ENCODE measurements at regions not wholly inside any gene's neighbourhood (a gene's known extent, or its start where the extent isn't known, plus 50 kb on each side); places are given as distances from the start of the nearest gene placed in this dataset.
A peak's percentile ranks its signal among the peaks of the same experiment; 100 is the strongest.
"Not testable (repeated sequence)": the region's sequence is repeated elsewhere in the genome, so short reads cannot be mapped to it uniquely, and the experiment has no call there.

DNA sequence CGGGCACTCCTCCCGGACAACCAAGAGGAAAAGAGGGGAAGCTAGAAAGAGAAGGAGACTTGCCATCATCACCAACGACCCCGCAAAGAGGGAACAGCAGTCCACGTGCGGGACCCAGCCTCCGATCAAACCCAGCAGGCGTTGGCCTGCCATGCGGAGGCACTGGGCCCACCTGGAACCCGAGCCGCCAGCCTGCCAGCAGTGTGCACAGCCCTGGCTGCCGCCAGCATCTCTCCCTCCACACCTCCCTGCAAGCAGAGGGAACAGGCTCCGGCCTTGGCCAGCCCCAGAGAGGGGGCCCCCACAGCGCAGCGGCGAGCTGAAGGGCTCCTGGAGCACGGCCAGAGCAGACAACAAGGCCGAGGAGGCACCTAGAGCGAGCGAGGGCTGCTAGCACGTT lies 1244.7 kb upstream of the B3GALT2 start:
- DNase-seq: no peak

GRCh38 chr1:194420706-194421105 lies 1234.3 kb upstream of the B3GALT2 start:
- DNase-seq: no peak

- no peak for DNase-seq
These were observed 1233.3 kb upstream of the B3GALT2 start for GRCh38 chr1:194419721-194420120.

- DNase-seq: peak; percentile 46 to 47
These were observed 1224.3 kb upstream of the B3GALT2 start for GRCh38 chr1:194410756-194411155.

GRCh38 chr1:194407238-194407637 lies 1220.8 kb upstream of the B3GALT2 start:
- DNase-seq: not testable (repeated sequence)

GRCh38 chr1:194394676-194395075 lies 1208.3 kb upstream of the B3GALT2 start:
- DNase-seq: no peak

GRCh38 chr1:194387531-194387930 lies 1201.1 kb upstream of the B3GALT2 start:
- DNase-seq: no peak

- DNase-seq: no peak
These were observed 1192.1 kb upstream of the B3GALT2 start for GRCh38 chr1:194378517-194378916.

DNA sequence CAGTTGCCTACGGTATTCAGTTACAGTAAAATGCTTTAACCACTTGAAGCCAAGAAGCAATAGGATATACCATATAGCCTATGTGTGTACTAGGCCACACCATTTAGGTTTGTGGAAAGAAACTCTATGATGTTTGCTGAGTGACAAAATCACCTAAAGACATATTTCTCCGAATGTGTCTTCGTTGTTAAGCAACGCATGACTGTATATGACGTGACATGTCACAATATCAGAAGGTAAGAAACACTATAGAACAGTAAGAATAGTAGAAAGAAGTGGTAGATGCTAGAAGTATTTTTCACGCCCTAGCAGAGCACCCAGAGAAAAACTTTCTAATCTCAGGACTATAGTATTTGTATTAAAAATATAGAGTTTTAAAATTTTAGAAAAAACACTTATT lies 1188.2 kb upstream of the B3GALT2 start:
- DNase-seq: no peak

DNA sequence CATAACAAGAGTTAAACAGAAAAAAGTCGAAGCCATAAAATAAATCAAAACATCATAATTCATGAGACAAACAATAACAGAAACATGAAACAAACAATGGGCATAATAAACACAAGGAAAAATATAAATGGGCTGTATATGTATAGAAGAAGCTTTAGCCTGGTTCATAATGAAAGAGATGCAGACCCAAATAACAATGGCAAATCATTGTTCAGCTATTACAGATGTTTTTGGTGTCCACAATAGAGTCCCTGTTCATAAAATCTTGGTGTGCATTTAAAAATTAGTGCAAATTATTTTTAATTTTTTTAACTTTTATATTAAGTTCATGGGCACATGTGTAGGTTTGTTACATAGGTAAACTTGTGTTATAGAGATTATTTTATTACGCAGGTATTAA lies 1185.9 kb upstream of the B3GALT2 start:
- DNase-seq: no peak

DNA sequence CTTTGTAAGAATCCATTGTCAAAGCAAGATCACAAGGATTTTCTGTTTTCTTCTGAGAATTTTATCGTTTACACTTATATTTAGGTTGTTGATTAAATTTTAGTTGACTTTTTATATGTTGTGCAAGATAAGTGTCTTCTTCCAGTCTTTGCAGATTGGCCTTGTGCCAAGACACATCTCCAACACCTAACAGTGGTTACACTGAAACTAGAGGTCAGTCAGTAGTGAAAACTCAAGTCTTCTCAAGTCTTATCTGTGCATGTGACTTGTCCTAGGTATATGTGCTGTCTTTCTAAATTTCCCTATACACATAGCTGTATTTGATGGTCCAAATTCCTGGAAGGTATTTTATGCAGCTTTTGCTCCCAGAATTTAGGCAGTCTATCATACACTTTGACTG lies 1183.2 kb upstream of the B3GALT2 start:
- no peak for DNase-seq

DNA sequence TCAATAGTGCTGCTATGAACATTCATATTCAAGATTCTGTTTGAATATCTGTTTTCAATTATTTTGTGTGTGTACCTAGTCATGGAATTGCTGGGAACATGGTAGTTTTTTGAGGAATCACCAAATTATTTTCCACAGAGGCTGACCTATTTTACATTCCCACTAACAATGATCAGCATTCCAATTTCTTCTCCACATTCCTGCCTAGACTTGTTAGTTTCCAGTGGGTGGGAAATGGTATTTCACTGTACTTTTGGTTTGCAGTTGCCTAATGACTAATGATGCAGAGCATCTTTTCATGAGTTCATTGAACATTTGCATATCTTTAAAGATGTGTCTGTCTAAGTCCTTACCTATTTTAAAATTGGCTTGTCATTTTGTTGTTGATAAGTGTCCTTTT lies 1182.6 kb upstream of the B3GALT2 start:
- no peak for DNase-seq

DNA sequence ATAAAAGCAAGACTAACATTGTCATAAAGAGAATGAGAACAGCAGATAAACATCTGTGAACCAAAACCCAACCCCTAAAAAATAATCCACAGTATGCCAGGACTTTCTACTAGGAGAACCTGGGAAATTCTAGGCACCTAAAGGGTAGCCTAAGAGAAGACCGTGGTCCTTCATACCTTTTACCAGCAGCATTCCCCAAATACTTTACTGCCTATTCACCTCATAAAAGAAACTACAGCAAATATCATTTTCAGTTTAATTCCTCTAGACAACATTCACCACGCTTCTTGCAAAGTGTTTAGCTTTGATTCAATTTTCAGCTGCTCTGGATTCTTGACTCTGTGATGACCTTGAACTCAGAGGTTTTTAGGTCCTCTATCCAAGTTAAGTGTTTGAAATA lies 1180.7 kb upstream of the B3GALT2 start:
- no peak for DNase-seq

DNA sequence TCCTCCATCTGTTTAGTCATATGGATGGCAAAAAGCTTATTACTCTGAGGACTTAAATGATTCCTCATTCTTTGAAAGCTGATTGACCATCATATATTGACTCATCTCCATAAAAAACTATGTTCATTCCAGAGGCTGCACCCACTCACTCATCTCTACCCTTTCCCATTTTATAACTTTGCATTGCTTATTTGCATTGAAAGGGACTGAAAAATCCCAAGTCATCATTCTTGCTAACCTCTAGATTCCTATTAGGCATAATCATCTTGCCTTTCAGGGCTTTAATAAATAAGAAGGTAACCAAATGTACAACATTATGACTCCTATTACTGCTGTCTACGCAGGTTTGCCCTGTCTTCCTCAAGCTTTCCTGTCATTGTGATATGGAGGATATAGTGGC lies 1180.3 kb upstream of the B3GALT2 start:
- no peak for DNase-seq

GRCh38 chr1:194362327-194362726 lies 1175.9 kb upstream of the B3GALT2 start:
- DNase-seq: no peak

- no peak for DNase-seq
These were observed 1175.1 kb upstream of the B3GALT2 start for GRCh38 chr1:194361374-194362131.

DNA sequence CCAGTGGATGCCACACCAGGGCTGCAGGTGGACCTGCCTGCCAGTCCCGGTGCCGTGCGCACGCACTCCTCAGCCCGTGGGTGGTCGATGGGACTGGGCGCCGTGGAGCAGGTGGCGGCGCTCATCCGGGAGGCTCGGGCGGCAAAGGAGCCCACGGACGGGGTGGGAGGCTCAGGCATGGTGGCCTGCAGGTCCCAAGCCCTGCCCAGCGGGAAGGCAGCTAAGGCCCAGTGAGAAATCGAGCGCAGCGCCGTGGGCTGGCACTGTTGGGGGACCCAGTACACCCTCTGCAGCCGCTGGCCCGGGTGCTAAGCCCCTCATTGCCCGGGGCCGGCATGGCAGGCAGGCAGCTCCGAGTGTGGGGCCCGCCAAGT lies 1171.8 kb upstream of the B3GALT2 start:
- DNase-seq: no peak

GRCh38 chr1:194357573-194358207 lies 1171.3 kb upstream of the B3GALT2 start:
- not testable (repeated sequence) for DNase-seq

DNA sequence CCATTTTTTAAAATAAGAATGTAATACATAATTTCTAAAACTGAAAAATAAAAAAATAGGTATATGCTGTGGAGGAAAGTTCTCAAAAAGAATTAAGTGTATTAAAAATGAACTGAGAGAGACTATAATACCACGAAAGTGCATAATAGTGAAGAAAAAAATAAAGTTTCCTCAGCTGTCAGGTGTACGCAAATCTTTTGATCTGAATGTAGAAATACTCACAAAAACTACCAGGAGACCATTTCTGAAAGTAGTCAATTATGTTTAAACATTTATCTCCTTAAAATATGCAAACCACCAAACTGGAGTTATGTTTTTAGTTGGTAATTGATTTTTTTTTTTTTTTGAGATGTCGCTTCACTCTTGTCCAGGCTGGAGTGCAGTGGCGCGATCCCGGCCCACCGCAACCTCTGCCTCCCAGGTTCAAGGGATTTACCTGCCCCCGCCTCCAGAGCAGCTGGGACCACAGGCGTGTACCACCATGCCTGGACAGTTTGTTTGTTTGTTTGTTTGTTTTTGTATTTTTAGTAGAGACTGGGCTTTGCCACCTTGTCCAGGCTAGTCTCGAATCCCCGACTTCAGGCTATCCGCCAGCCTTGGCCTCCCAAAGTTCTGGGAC lies 1169.2 kb upstream of the B3GALT2 start:
- no peak for DNase-seq

DNA sequence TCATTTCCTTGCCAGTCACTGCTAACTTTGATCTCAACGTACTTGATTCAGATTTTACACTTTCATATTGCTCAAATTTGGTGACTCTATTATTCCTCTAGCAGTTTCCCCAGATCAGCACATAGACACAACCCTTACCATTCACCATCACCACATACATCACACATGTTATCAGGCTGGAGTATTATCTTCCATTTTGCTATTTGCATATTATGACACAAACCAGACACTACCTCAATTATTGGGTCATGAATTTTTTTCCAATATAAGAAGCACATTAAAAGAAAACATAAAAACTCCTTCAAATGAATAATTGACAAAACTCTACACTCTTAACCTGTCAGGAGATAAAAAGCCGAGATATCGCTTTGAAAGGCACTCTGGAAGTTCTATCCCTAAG lies 1166.7 kb upstream of the B3GALT2 start:
- no peak for DNase-seq

GRCh38 chr1:194347200-194347599 lies 1160.8 kb upstream of the B3GALT2 start:
- DNase-seq: no peak

DNA sequence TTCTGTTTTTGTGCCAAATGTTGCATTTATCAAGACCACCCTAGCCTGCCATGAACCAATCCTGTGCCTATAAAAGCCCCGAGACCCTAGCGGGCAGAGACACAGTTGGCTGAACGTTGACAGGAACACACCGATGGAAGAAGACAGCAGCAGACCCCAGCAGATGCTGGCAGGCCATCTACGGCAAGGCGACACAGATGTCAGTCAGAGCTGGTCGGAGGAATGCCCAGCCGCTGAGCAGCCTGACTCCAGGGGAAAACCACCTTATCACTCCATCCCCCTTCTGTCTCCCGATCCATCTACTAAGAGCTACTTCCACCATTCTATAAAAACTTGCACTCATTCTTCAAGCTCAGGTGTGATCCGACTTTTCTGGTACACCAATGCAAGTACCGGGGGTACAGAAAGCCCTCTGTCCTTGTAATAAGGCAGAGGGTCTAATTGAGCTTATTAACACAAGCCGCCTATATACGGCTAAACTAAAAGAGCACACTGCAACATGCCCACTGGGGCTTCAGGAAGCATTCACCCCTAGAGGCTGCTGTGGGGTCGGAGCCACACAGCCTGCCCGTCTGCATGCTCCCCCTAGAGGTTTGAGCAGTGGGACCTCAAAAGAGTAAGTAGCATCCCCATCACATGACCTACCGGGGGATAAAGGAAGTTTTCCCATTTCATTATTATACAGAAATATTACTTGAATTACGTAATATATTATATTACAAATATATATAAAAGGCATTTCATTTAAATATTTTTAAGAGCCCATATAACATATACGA lies 1156.3 kb upstream of the B3GALT2 start:
- no peak for DNase-seq

GRCh38 chr1:194341587-194341986 lies 1155.2 kb upstream of the B3GALT2 start:
- DNase-seq: no peak
